Left hindlimb (tissue), 1 donor: ENCODE measurements at regions not wholly inside any gene's neighbourhood (a gene's known extent, or its start where the extent isn't known, plus 50 kb on each side); places are given as distances from the start of the nearest gene placed in this dataset.

Source experiments
- DNase-seq: peaks from one replicate; pipeline ENCODE4 v3.0.0-alpha.2; 2018

- DNase-seq: no peak
These were observed 201.8 kb upstream of the LRFN2 start for GRCh38 chr6:40788661-40789655.

DNA sequence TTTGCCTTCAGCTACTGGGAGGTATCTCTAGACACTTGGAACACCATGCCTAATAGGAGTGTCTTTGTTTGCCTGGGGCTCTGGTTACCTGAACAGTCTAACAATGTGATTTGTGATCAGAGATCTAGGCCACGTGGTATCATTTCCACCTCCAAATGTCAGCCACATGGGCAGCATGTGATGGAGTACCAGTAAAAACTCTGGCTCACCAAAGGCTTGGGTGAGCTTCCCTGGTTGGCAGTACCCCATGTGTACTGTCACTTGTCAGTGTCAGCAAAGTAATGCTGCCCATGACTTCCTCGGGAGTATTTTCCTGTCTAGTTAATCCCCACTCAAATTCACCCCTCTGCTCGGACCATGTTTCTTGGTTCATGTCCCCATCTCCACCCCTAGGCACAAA is 195.2 kb upstream of the LRFN2 start:
- no peak for DNase-seq

- no peak for DNase-seq
These were observed 193.5 kb upstream of the LRFN2 start for GRCh38 chr6:40780637-40781036.

GRCh38 chr6:40779409-40779808 is 192.2 kb upstream of the LRFN2 start:
- no peak for DNase-seq

DNA sequence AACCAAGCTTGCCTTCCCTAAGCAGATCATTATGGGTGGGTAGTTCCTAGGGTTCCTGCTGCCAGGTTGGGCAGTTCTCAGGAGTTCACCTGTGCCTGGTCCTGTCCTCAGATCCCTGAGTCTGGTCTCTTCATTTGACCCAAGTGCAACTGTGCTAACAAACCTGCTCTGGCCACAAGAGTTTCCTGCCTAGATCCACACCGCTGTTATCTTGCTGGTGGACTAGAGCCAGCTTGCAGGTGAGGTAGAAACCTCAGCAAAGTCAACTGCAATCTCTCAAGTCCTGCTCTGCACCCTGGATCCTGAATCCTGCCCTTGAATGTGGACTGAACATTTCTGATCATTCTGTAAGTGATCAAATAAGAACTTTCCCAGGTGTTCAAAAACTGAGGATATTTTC is 191.8 kb upstream of the LRFN2 start:
- DNase-seq: no peak

GRCh38 chr6:40778196-40778595 is 191.0 kb upstream of the LRFN2 start:
- no peak for DNase-seq

DNA sequence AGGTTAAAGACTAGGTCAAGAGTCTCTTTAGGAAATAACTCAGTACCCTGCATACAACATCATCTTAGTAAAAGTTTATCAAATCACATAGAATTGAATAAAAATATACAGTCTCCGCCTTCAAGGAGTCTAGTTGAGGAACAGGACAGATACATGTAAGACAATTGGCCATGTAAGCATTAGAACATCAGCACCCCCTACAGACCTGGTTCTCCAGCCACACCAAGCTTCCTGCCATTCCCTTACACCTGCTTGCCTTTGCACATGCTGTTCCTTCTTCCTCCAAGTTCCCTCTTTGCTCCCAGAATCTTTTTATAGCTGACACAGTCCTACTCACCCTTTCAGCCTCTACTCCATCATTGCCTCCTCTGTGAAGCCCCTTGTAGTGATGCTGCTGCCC is 187.8 kb upstream of the LRFN2 start:
- DNase-seq: no peak

DNA sequence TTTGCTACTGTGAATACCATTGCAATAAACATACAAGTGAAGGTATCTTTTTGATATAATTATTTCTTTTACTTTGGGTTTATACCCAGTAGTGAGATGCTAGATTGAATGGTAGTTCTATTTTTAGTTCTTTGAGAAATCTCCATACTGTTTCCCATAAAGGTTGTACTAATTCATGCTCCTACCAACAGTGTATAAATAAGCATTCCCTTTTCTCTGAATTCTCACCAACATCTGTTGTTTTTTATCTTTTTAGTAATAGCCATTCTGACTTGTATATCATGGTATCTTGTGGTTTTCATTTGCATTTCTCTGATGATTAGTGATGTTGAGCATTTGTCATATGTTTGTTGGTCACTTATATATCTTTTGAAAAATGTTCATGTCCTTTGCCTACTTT is 183.6 kb upstream of the LRFN2 start:
- no peak for DNase-seq

DNA sequence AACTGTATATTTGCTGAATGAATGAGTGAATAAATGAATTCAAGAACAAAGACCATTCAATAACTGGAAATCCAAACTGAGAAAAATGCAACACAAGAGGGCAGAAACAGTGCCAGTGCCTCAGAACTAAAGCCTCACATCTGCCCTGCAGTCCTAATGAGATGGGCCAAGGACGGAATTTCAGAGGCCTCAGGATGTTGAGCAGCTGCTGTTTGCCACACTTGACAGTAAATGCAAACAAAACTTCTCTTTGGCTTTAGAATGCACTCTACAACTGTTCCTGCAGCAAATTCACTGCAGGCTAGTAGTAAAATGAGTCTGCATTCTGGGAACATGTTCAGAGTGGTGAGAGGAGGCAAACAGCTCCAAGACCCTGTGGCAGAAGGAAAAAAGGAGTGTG is 177.6 kb upstream of the LRFN2 start:
- DNase-seq: no peak

DNA sequence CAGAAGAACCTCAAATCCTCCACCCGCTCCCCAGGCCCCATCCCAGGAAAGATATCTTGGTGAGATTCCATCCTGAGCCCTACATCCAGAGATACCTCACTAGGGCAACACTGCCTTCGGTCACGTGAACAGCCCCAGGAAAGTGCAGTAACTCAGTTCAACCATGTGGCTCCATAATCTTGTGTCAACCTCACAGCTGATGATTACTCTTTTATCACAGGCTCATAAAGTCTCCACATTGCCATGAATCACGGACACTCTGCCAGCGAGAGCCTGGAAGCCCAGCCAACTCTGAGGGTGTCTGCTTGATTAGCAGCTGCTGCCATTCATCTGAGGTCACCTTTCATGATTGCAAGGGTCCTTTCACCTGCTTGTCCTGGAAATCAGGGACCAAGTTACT is 175.8 kb upstream of the LRFN2 start:
- DNase-seq: no peak

DNA sequence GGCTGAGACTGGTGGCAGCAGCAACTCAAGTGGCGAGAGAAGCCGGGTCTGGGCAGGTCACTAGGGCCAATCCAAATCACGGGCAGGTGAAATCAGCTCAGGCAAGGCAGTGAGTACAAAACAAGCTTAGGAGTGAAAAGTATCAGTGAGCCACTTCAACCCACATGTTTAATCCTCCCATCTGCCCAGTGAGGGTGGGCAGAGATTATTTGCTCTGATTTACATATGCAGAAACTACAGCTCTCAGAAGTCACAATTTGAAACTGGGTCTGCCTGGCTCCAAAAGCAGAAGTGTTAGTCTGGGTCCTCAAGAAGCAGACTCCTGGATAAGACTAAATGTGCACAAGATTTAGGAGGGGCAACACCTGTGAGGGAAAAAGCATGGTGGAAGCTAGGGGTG is 173.7 kb upstream of the LRFN2 start:
- DNase-seq: no peak

DNA sequence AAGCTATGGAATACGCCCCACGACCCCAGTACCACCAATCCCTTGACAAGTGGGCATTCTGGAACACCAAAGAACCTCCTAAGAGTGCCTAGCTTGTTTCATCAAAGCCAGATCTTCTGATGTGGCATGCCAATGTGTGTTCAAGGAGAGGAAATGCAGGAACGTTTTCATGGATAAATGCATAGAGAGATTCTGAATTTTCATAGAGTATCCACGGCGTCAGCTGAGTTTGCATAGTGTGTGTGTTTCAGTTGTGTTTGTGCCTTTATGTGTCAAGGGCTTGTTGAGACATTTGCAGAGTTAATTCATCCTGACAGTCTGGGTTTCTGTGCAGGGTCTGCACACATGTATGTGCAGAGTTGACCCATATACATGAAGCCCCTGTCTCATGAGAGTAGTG is 172.7 kb upstream of the LRFN2 start:
- no peak for DNase-seq

DNA sequence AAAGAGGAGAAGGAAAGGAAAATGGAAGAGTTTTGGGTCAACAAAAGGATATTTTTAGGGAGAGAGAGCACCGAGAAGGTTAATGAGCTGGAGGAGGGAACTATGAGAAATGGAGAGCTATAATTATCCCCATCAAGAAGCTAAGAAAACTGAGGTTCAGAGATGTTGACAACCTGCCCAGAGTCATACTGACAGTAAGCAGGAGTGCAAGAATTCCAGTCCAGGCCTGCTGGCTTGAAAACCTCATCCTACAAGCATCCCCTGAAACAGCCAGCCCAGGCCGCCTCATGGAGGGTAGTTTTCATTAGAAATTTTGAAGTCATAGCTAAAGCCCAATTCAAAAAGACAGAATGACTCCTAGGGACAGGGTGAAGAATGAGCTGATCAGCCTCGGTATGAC is 172.1 kb upstream of the LRFN2 start:
- DNase-seq: no peak

DNA sequence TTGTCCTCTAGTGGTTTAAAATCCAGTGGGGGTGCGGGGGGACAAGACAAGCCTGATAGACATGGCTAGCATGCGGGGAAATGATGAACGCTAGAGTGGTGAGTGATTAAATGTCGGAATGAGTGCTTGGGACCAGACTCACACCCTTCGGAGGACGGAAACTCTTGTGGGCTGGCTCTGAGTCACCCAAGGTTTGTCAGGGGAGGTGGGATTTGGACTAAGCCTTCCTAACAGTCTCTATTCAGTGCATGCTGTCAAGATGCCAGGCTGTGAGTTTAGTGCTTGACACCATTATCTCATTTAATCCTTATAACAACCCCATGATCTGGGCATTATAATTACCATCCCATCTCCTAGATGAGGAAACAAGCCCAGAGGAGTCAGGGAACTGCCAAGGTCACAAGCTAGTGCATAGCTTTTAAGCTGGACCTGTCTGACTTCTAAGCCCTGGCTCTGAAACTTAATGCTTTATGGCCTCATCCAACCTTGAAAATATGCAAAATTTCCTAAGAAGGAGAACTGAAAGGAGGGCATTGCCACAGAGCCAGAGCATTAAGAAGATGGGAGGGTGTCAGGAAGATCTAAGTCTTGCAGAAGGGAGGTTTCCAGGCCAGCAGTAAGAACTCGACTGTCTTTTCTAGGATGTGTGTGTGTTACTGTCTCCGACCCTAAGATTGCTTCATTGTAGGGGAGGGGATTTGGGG is 168.7 kb upstream of the LRFN2 start:
- DNase-seq: no peak

- DNase-seq: no peak
These were observed 168.0 kb upstream of the LRFN2 start for GRCh38 chr6:40755046-40755681.

DNA sequence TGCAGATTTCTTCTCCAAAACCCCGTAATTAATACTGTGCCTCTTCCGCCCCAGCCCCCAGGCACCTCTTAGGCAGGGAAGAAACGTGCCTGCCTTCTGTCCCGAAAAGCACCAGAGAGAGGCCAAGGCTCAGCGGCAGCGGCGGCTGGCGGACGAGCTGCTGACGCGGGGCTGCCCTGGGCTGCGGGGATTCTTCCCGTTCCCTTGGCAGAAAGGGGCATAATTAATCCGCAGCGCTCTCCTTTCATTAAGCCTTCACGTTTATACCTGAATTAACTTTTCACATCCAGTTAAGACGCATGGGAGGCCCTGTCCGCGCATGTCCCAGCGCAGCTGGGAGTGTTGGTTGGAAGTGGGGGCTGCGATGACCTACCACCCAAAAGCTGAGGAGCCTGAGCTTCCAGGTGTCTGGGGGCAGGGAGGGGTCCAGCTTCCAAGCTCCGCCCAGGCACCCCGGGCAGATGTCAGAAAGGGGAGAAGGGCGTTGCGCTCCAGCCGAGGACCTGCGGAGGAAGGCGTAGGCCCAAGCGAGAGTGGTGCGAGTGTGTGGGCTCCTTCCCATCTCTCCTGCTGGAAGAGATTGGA is 167.4 kb upstream of the LRFN2 start:
- no peak for DNase-seq

DNA sequence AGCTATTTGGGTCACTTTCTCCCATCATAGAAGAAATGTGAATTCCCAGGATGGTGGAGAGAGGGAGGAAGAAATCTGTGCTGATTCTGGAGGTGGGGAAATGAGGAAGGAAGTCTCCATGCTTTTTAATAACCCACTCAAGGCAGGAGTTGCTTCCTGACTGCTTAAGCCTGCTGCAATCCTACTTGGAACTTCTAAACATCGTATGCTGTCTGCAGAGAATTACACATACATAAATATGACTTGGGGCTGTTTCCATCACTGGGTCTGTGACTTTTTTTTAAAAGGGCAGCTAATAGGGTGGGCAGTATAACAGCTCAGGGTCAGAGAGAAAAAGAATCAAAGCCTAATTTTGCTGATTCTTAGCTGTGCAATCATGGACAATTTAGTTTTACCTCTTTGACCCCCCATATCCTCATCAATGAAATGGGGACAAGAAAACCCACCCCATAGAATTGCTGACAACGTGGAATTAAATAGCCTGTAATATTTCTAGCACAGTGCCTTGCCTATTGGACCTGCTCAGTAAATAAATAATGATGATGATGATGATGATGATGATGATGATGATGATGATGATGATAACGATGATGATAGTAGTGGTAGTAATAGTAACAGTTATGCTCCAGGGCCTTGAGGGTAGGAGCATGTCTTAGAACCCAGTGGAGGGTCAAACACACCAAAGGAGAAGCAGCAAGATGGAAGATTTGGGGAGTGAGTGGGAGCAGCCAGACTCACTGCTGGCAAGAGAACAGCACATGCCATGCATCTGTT is 166.7 kb upstream of the LRFN2 start:
- no peak for DNase-seq

DNA sequence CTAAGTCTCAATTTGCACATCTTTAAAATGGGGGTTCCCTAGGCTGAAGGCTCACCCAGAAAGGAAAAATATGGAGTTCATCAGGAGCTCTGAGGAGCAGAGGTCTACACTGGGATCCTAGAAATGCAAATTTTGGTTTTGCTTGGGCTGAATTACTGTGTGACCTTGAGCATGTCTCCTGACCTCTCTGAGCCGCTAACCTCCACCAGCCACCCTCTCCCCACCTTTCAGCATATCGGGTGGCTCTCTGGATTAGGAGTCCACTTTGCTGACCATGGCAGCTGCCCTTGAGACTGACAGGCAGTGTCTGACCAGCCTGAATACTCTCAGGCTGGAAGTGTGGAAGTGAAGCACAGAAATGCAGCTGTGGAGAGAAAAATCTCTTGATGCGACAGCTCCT is 165.9 kb upstream of the LRFN2 start:
- DNase-seq: no peak

GRCh38 chr6:40744835-40745234 is 157.7 kb upstream of the LRFN2 start:
- DNase-seq: no peak

DNA sequence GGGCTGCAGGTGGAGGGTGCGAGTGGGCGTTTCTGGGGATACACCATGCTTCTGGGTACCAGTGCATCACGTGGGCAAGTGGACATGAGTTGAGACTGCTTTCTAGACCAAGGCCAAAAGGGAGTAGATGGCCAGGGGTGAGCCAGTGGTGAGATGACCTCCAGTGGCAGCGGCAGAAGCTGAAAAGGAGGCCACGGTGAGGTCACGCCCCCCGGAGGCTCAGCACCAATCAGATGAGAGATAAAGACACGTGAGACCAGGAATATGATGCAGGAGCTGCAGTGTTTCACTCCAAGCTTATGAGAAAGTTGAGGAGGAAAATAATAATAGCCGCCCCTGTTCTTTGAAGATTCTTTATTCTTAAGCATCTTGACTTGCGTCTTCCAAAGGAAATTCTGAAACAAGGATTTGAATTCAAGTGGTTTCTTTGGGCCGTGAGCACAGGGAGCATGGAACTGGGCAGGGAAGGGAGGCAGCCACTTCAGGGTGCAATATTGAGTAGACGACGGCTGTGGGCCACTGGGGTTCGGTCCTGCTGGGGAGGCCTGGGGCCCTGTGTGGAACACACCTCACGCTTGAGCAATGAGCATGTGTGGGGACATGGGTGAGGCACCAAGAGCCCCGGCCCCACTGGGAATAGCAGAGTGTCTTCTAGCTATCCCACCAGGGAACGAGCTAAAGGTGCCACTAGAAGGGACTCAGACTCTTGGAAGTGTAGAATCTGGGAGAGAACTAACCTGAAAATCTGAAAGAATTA is 156.7 kb upstream of the LRFN2 start:
- no peak for DNase-seq

- no peak for DNase-seq
These were observed 156.1 kb upstream of the LRFN2 start for GRCh38 chr6:40743226-40743625.

GRCh38 chr6:40740518-40740917 is 153.4 kb upstream of the LRFN2 start:
- no peak for DNase-seq
